ENCODE measurements at regions not wholly inside any gene's neighbourhood (a gene's known extent, or its start where the extent isn't known, plus 50 kb on each side); places are given as distances from the start of the nearest gene placed in this dataset.

DNA sequence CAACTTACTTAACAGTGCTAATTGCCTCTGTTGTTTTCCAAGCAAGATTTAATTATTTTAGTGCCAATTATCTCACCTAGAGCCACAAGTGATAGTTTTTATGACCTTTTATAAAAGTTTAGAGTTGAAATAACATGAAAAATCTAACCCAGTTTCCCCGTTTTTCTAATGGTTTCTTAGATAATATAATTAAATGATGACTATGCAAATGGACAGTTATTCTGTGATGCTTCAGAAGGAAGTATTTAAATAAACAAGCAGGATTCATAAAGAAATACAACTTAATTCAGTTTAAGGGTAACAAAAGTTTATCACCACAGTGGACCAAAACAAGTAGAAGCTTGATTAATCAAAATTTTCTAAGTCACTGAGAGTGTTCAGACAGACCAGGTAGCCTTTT, 721.2 kb upstream of the SOX9 start:
- Histone ChIP-seq H3K4me2 (ENCODE audit: low read length) (no peak overlapping the region), H3K18ac (ENCODE audit: low read length) (no peak overlapping the region), H3K27me3 (ENCODE audit: insufficient read depth, low read length) (no peaks in the 10 kb centered on the region), H3K4me3 (ENCODE audit: low read depth, low read length) (no peak overlapping the region), H2BK12ac (ENCODE audit: low read length) (no peak overlapping the region), H2BK5ac (ENCODE audit: low read depth, low read length, poor library complexity) (no peak overlapping the region), H3K36me3 (ENCODE audit: control insufficient read depth in 1 of 2, insufficient read depth in 2 of 2, low read length in 2 of 2) (no peaks in the 10 kb centered on the region), H4K8ac (ENCODE audit: low read depth, low read length) (no peak overlapping the region), H4K12ac (ENCODE audit: low read depth, low read length) (no peak overlapping the region), H3K14ac (ENCODE audit: low read length) (no peak overlapping the region), H4K91ac (ENCODE audit: low read depth, low read length) (no peak overlapping the region), H3K23ac (ENCODE audit: low read length) (no peak overlapping the region), H3K9me3 (ENCODE audit: insufficient read depth, low read depth, low read length) (no peaks in the 10 kb centered on the region), H3K79me1 (ENCODE audit: low read length) (peaks cover 3% of the 10 kb centered on the region), H3K27ac (ENCODE audit: low read depth, low read length) (no peak overlapping the region), H3K9ac (ENCODE audit: low read length) (no peak overlapping the region), H2BK120ac (ENCODE audit: insufficient read depth, low read length, poor library complexity) (no peak overlapping the region), H3K4me1 (ENCODE audit: control insufficient read depth in 1 of 2, insufficient read depth in 2 of 2, low read length in 2 of 2) (peaks cover 5 to 6% of the 10 kb centered on the region in 2 experiments), H2AFZ (ENCODE audit: insufficient read depth, low read length, poor library complexity) (no peak overlapping the region), H3K79me2 (ENCODE audit: control insufficient read depth, insufficient read depth, low read length, poor library complexity) (no peaks in the 10 kb centered on the region), H3K4ac (ENCODE audit: low read depth, low read length) (no peak overlapping the region), H2AK5ac (ENCODE audit: low read length) (no peak overlapping the region)
- DNase-seq, result no peak
- WGBS (ENCODE audit: extremely low coverage, insufficient coverage, insufficient read length), result no CpG with 5 or more reads among the region's 1 CpG

DNA sequence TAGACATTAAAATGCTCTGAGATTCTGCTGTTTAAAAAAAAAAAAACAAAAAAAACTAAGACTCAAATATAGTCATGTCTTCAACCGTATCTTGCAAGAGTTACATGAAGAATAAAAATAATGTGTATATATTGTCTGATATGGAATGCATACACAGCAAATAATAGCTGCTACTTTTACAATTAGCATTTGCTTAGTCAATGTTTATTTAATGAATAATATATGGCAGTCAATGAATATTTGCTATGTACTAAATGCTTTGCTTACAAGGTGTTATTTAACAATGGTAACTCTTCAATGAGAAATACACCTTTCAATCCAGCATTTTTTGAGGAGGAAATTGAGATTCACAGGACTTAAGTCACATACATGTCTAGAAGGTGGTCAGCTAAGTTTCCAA, 718.8 kb upstream of the SOX9 start:
- Histone ChIP-seq H4K12ac (ENCODE audit: low read depth, low read length) (no peak overlapping the region), H3K27ac (ENCODE audit: low read depth, low read length) (no peak overlapping the region), H3K27me3 (ENCODE audit: insufficient read depth, low read length) (no peaks in the 10 kb centered on the region), H3K36me3 (ENCODE audit: control insufficient read depth in 1 of 2, insufficient read depth in 2 of 2, low read length in 2 of 2) (no peaks in the 10 kb centered on the region), H3K4ac (ENCODE audit: low read depth, low read length) (no peak overlapping the region), H3K14ac (ENCODE audit: low read length) (no peak overlapping the region), H2AK5ac (ENCODE audit: low read length) (no peak overlapping the region), H3K23ac (ENCODE audit: low read length) (no peak overlapping the region), H2BK12ac (ENCODE audit: low read length) (no peak overlapping the region), H2BK120ac (ENCODE audit: insufficient read depth, low read length, poor library complexity) (no peak overlapping the region), H3K79me2 (ENCODE audit: control insufficient read depth, insufficient read depth, low read length, poor library complexity) (no peaks in the 10 kb centered on the region), H3K4me3 (ENCODE audit: low read depth, low read length) (no peak overlapping the region), H3K79me1 (ENCODE audit: low read length) (peaks cover 3% of the 10 kb centered on the region), H3K9ac (ENCODE audit: low read length) (no peak overlapping the region), H2AFZ (ENCODE audit: insufficient read depth, low read length, poor library complexity) (no peak overlapping the region), H4K91ac (ENCODE audit: low read depth, low read length) (no peak overlapping the region), H3K9me3 (ENCODE audit: insufficient read depth, low read depth, low read length) (no peaks in the 10 kb centered on the region), H3K4me2 (ENCODE audit: low read length) (no peak overlapping the region), H3K4me1 (ENCODE audit: control insufficient read depth in 1 of 2, insufficient read depth in 2 of 2, low read length in 2 of 2) (peaks cover 5 to 6% of the 10 kb centered on the region in 2 experiments), H2BK5ac (ENCODE audit: low read depth, low read length, poor library complexity) (no peak overlapping the region), H4K8ac (ENCODE audit: low read depth, low read length) (no peak overlapping the region), H3K18ac (ENCODE audit: low read length) (no peak overlapping the region)
- no CpG with 5 or more reads among the region's 1 CpG for WGBS (ENCODE audit: extremely low coverage, insufficient coverage, insufficient read length)
- no peak for DNase-seq

DNA sequence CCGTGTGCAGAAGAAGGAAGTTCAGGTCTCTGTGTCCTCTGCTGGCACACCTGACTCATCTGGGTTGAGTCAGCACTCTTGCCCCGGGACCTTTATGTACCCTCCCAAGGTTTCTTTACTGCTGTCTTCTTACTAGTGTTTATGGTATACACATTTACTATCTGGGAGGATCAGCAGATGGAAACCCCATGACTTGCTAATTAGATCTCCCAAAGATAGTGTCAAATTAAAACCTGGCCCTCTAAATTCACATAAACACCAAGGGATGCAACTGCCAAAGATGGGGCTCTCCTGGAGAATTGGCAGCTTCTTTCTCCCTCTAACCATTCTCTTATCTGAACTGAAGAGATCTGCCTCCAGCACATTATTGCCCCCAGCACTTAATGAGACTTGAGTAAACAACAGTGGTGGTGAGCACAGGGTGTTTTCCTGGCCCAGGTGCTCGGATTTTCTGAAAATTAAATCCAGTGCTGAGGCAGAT, 718.1 kb upstream of the SOX9 start:
- DNase-seq, result no peak
- no CpG with 5 or more reads among the region's 3 CpGs for WGBS (ENCODE audit: extremely low coverage, insufficient coverage, insufficient read length)
- H2BK5ac ChIP-seq (ENCODE audit: low read depth, low read length, poor library complexity), result no peak overlapping the region
- no peak overlapping the region for H2AFZ ChIP-seq (ENCODE audit: insufficient read depth, low read length, poor library complexity)
- H3K79me2 ChIP-seq (ENCODE audit: control insufficient read depth, insufficient read depth, low read length, poor library complexity), result no peaks in the 10 kb centered on the region
- peaks cover 5 to 6% of the 10 kb centered on the region in 2 experiments for H3K4me1 ChIP-seq (ENCODE audit: control insufficient read depth in 1 of 2, insufficient read depth in 2 of 2, low read length in 2 of 2)
- H2BK120ac ChIP-seq (ENCODE audit: insufficient read depth, low read length, poor library complexity), result no peak overlapping the region
- no peak overlapping the region for H2BK12ac ChIP-seq (ENCODE audit: low read length)
- H4K8ac ChIP-seq (ENCODE audit: low read depth, low read length), result no peak overlapping the region
- no peak overlapping the region for H4K12ac ChIP-seq (ENCODE audit: low read depth, low read length)
- H3K9ac ChIP-seq (ENCODE audit: low read length), result no peak overlapping the region
- H3K18ac ChIP-seq (ENCODE audit: low read length), result no peak overlapping the region
- H3K9me3 ChIP-seq (ENCODE audit: insufficient read depth, low read depth, low read length), result no peaks in the 10 kb centered on the region
- no peak overlapping the region for H2AK5ac ChIP-seq (ENCODE audit: low read length)
- H4K91ac ChIP-seq (ENCODE audit: low read depth, low read length), result no peak overlapping the region
- H3K4me2 ChIP-seq (ENCODE audit: low read length), result no peak overlapping the region
- peaks cover 3% of the 10 kb centered on the region for H3K79me1 ChIP-seq (ENCODE audit: low read length)
- H3K27me3 ChIP-seq (ENCODE audit: insufficient read depth, low read length), result no peaks in the 10 kb centered on the region
- H3K27ac ChIP-seq (ENCODE audit: low read depth, low read length), result peak overlapping the region; percentile 26
- H3K14ac ChIP-seq (ENCODE audit: low read length), result no peak overlapping the region
- no peak overlapping the region for H3K4ac ChIP-seq (ENCODE audit: low read depth, low read length)
- H3K4me3 ChIP-seq (ENCODE audit: low read depth, low read length), result no peak overlapping the region
- H3K36me3 ChIP-seq (ENCODE audit: control insufficient read depth in 1 of 2, insufficient read depth in 2 of 2, low read length in 2 of 2), result no peaks in the 10 kb centered on the region
- H3K23ac ChIP-seq (ENCODE audit: low read length), result no peak overlapping the region

DNA sequence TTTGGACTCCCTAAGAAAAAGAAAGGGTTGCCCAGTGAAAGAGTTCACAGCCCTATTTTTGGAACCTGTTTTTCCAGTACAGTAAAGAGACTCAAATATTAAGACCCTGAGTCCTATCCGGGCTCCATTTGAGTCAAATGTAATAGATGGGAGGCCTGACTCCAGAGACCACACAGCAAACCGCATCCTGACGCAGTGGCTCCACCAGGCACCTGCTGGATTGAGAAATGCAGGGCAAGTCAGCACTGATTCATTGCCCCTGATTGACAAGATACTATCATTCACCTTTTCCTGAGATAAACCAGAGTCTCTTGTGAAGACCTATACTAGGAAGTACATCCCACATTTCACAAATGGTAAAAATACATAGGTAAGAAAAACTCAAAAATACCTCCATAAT, 715.7 kb upstream of the SOX9 start:
- Histone ChIP-seq H3K14ac (ENCODE audit: low read length) (no peak overlapping the region), H3K4me2 (ENCODE audit: low read length) (no peak overlapping the region), H3K9me3 (ENCODE audit: insufficient read depth, low read depth, low read length) (no peaks in the 10 kb centered on the region), H3K9ac (ENCODE audit: low read length) (no peak overlapping the region), H3K23ac (ENCODE audit: low read length) (no peak overlapping the region), H3K27ac (ENCODE audit: low read depth, low read length) (peak overlapping the region; percentile 10), H2AK5ac (ENCODE audit: low read length) (no peak overlapping the region), H4K91ac (ENCODE audit: low read depth, low read length) (no peak overlapping the region), H2BK5ac (ENCODE audit: low read depth, low read length, poor library complexity) (no peak overlapping the region), H4K8ac (ENCODE audit: low read depth, low read length) (no peak overlapping the region), H4K12ac (ENCODE audit: low read depth, low read length) (no peak overlapping the region), H3K27me3 (ENCODE audit: insufficient read depth, low read length) (no peaks in the 10 kb centered on the region), H2BK12ac (ENCODE audit: low read length) (no peak overlapping the region), H3K4ac (ENCODE audit: low read depth, low read length) (no peak overlapping the region), H3K4me1 (ENCODE audit: control insufficient read depth in 1 of 2, insufficient read depth in 2 of 2, low read length in 2 of 2) (peaks cover 5 to 6% of the 10 kb centered on the region in 2 experiments), H3K79me2 (ENCODE audit: control insufficient read depth, insufficient read depth, low read length, poor library complexity) (no peaks in the 10 kb centered on the region), H3K18ac (ENCODE audit: low read length) (no peak overlapping the region), H3K36me3 (ENCODE audit: control insufficient read depth in 1 of 2, insufficient read depth in 2 of 2, low read length in 2 of 2) (no peaks in the 10 kb centered on the region), H2AFZ (ENCODE audit: insufficient read depth, low read length, poor library complexity) (no peak overlapping the region), H3K4me3 (ENCODE audit: low read depth, low read length) (no peak overlapping the region), H2BK120ac (ENCODE audit: insufficient read depth, low read length, poor library complexity) (no peak overlapping the region), H3K79me1 (ENCODE audit: low read length) (peaks cover 3% of the 10 kb centered on the region)
- WGBS (ENCODE audit: extremely low coverage, insufficient coverage, insufficient read length), result no CpG with 5 or more reads among the region's 3 CpGs
- peak in 1 of 2 donors; percentile 1 for DNase-seq
